GM23338 (cell line): ENCODE measurements at regions not wholly inside any gene's neighbourhood (a gene's known extent, or its start where the extent isn't known, plus 50 kb on each side); places are given as distances from the start of the nearest gene placed in this dataset.

Source experiments
- ATAC-seq: fragments of 200-7000 bp; cut with Tn5 transposase; 3 replicates; pipeline ENCODE4 v1.9.1; 2020
- DNase-seq: peaks from one replicate; pipeline ENCODE4 v3.0.0-alpha.2; 2015; ENCODE audit warnings: low spot score
- H2AFZ ChIP-seq: fragments of 200-600 bp; sonication (generic); 2 replicates; pipeline ENCODE4 v1.8.0; 2016; ENCODE audit warnings: antibody characterized with exemption, mild to moderate bottlenecking, moderate library complexity
- H3F3A ChIP-seq: fragments of 200-600 bp; sonication (generic); replicated peaks from 2 replicates; pipeline ENCODE4 v1.8.0; 2017; ENCODE audit warnings: antibody characterized with exemption, mixed run types, low read depth
- H3K27ac ChIP-seq: fragments of 200-600 bp; sonication (generic); 2 replicates; pipeline ENCODE4 v1.6.1; 2016; ENCODE audit warnings: low read depth
- H3K27me3 ChIP-seq: fragments of 200-600 bp; sonication (generic); 2 replicates; pipeline ENCODE4 v1.8.0; 2016; ENCODE audit warnings: mild to moderate bottlenecking, mixed run types, moderate library complexity; ENCODE audit not compliant: insufficient read depth
- H3K36me3 ChIP-seq: fragments of 200-600 bp; sonication (generic); 2 replicates; pipeline ENCODE4 v1.8.0; 2016; ENCODE audit warnings: mild to moderate bottlenecking; ENCODE audit not compliant: insufficient read depth
- H3K4me1 ChIP-seq: fragments of 200-600 bp; sonication (generic); 2 replicates; pipeline ENCODE4 v1.8.0; 2016; ENCODE audit warnings: mild to moderate bottlenecking, moderate library complexity; ENCODE audit not compliant: insufficient read depth
- H3K4me2 ChIP-seq: fragments of 200-600 bp; sonication (generic); 2 replicates; pipeline ENCODE4 v1.7.1; 2017; ENCODE audit warnings: mixed run types
- H3K4me3 ChIP-seq: fragments of 200-600 bp; sonication (generic); 2 replicates; pipeline ENCODE4 v1.6.1; 2016; ENCODE audit warnings: mixed run types
- H3K79me2 ChIP-seq: fragments of 200-600 bp; sonication (generic); replicated peaks from 2 replicates; pipeline ENCODE4 v1.8.0; 2017; ENCODE audit warnings: mild to moderate bottlenecking; ENCODE audit not compliant: insufficient read depth
- H3K9me2 ChIP-seq: fragments of 200-600 bp; sonication (generic); 2 replicates; pipeline ENCODE4 v1.8.0; 2017; ENCODE audit not compliant: insufficient read depth
- H4K20me1 ChIP-seq: fragments of 200-600 bp; sonication (generic); replicated peaks from 2 replicates; pipeline ENCODE4 v1.8.0; 2017; ENCODE audit warnings: mild to moderate bottlenecking; ENCODE audit not compliant: insufficient read depth
- H3K27ac Mint-ChIP-seq: 2 replicates; pipeline ENCODE4 v1.8.0; 2020; ENCODE audit warnings: inconsistent platforms, mild to moderate bottlenecking, moderate library complexity, mixed read lengths
- H3K27me3 Mint-ChIP-seq: 3 replicates; pipeline ENCODE4 v1.8.0; 2022; ENCODE audit warnings: low read depth, mild to moderate bottlenecking, moderate library complexity, mixed read lengths, inconsistent platforms; ENCODE audit not compliant: insufficient read depth, poor library complexity
- H3K36me3 Mint-ChIP-seq: 3 replicates; pipeline ENCODE4 v1.8.0; 2021; ENCODE audit warnings: low read depth, mild to moderate bottlenecking, inconsistent platforms, moderate library complexity, mixed read lengths
- H3K4me1 Mint-ChIP-seq: 3 replicates; pipeline ENCODE4 v1.8.0; 2020; ENCODE audit warnings: mild to moderate bottlenecking, inconsistent platforms, mixed read lengths
- H3K4me3 Mint-ChIP-seq: 3 replicates; pipeline ENCODE4 v1.8.0; 2021; ENCODE audit warnings: moderate library complexity, mild to moderate bottlenecking, inconsistent platforms, mixed read lengths
- H3K9me3 Mint-ChIP-seq: 3 replicates; pipeline ENCODE4 v1.8.0; 2020; ENCODE audit warnings: moderate library complexity, mild to moderate bottlenecking, inconsistent platforms, mixed read lengths
- CREB1 ChIP-seq: fragments of 250-450 bp; sonication (Bioruptor Pico); IDR thresholded peaks from 2 replicates; pipeline ENCODE4 v1.5.0; 2020; ENCODE audit warnings: low read depth, mild to moderate bottlenecking, moderate library complexity
- EZH2 ChIP-seq: fragments of 200-600 bp; sonication (generic); IDR thresholded peaks from one replicate; pipeline ENCODE4 v1.8.0; 2017; ENCODE audit warnings: antibody characterized with exemption, mild to moderate bottlenecking, low read depth; ENCODE audit not compliant: unreplicated experiment
- EZH2phosphoT487 ChIP-seq: fragments of 200-600 bp; sonication (generic); IDR thresholded peaks from one replicate; pipeline ENCODE4 v1.8.1; 2018; ENCODE audit warnings: antibody characterized with exemption; ENCODE audit not compliant: unreplicated experiment
- JUNB ChIP-seq: IDR thresholded peaks from one replicate; pipeline ENCODE4 v1.6.1; 2016; ENCODE audit warnings: antibody characterized with exemption; ENCODE audit not compliant: unreplicated experiment
- NANOG ChIP-seq: IDR thresholded peaks from 2 replicates; pipeline ENCODE4 v1.6.1; 2016; ENCODE audit warnings: antibody characterized with exemption, borderline replicate concordance
- POLR2AphosphoS5 ChIP-seq: IDR thresholded peaks from 2 replicates; pipeline ENCODE4 v1.6.1; 2016; ENCODE audit warnings: antibody characterized with exemption, low read depth
- STAT1 ChIP-seq: IDR thresholded peaks from one replicate; pipeline ENCODE4 v1.6.1; 2016; ENCODE audit warnings: antibody characterized with exemption; ENCODE audit not compliant: unreplicated experiment
- ZNF114 ChIP-seq: fragments of 250-450 bp; sonication (Bioruptor Pico); IDR thresholded peaks from 2 replicates; pipeline ENCODE4 v1.5.0; 2020; ENCODE audit warnings: mild to moderate bottlenecking, moderate library complexity
- ZNF331 ChIP-seq: fragments of 250-450 bp; sonication (Bioruptor Pico); IDR thresholded peaks from 2 replicates; pipeline ENCODE4 v1.5.0; 2020; ENCODE audit warnings: low read depth, mild to moderate bottlenecking, moderate library complexity
- TF ChIP-seq, protein P1 (sequence below), 2 experiments: fragments of 200-600 bp in 1 of 2; sonication (generic) in 1 of 2; conservative IDR thresholded peaks; 2 replicates each; pipeline versions ENCODE4 v1.5.1 to v1.6.1; 2016 to 2017; ENCODE audit warnings: antibody characterized with exemption in 2 of 2, low read depth in 2 of 2, mild to moderate bottlenecking in 2 of 2, moderate library complexity in 1 of 2
- TF ChIP-seq, protein P2 (sequence below): fragments of 250-450 bp; sonication (Bioruptor Pico); IDR thresholded peaks from 2 replicates; pipeline ENCODE4 v1.5.0; 2020; ENCODE audit warnings: mild to moderate bottlenecking, moderate library complexity
- TF ChIP-seq, protein P3 (sequence below): IDR thresholded peaks from 2 replicates; pipeline ENCODE4 v1.6.1; 2016; ENCODE audit warnings: antibody characterized with exemption
- TF ChIP-seq, protein P4 (sequence below): IDR thresholded peaks from one replicate; pipeline ENCODE4 v1.6.1; 2018; ENCODE audit warnings: antibody characterized with exemption; ENCODE audit not compliant: unreplicated experiment

DNA sequence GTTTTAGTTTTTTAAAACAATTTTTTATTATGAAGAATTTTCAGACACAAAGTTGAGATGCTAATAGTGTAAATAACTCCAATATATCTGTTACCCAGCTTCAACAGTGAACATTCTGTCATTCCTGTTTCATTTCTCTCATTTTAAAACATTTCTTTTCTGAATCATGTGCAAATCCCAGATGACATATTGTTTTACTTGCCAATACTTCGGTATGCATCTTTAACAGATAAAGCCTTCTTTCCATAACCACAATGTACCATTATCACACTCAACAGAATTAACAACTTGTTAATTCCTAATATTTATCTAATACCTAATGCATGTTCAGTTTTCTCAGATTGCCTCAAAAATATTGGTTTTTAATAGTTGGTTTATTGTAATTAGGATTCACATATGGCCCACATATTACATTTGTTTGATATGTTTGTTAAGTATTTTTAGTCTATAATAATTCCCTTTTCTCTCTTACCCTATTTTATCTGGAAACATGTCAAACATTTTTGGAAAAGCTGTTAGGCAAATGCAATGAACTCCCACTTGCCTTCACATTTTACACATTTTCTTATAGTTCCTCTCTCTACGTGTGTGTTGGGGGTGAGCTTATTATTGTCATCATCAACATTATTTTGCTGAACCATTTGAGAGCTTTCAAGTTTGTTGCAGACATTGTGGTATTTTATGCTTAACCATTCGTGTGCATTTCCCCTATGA lies 58.7 kb upstream of the ANKRD55 start:
- no peaks in the 10 kb centered on the region for H3K79me2 ChIP-seq
- peaks cover 8% of the 10 kb centered on the region; the same call in 2 of the 3 replicates for H3K36me3 Mint-ChIP-seq
- DNase-seq (no peak), ATAC-seq (no peak)
- H4K20me1 ChIP-seq: no peaks in the 10 kb centered on the region
- H3K27me3 ChIP-seq: no peaks in the 10 kb centered on the region
- peaks cover 13% of the 10 kb centered on the region; the same call in 1 of the 2 replicates for H3K9me2 ChIP-seq
- no peak overlapping the region for H3K27ac ChIP-seq
- no peak overlapping the region for H3K27ac Mint-ChIP-seq
- peaks cover 13% of the 10 kb centered on the region for H3K9me3 Mint-ChIP-seq
- H3K4me3 ChIP-seq: no peak overlapping the region
- no peak overlapping the region for H2AFZ ChIP-seq
- H3K4me1 Mint-ChIP-seq: peaks cover 6% of the 10 kb centered on the region; the same call in 2 of the 3 replicates
- H3K4me2 ChIP-seq: no peak overlapping the region
- no peak overlapping the region for H3K4me3 Mint-ChIP-seq
- H3F3A ChIP-seq: no peaks in the 10 kb centered on the region
- TF ChIP-seq EZH2phosphoT487 (no peak), CREB1 (CRISPR knock-in tag) (no peak), POLR2AphosphoS5 (no peak), EZH2 (no peak), ZNF331 (CRISPR knock-in tag) (no peak), ZNF114 (CRISPR knock-in tag) (no peak), JUNB (no peak), STAT1 (no peak), NANOG (no peak)
- TF ChIP-seq, protein P1, sequence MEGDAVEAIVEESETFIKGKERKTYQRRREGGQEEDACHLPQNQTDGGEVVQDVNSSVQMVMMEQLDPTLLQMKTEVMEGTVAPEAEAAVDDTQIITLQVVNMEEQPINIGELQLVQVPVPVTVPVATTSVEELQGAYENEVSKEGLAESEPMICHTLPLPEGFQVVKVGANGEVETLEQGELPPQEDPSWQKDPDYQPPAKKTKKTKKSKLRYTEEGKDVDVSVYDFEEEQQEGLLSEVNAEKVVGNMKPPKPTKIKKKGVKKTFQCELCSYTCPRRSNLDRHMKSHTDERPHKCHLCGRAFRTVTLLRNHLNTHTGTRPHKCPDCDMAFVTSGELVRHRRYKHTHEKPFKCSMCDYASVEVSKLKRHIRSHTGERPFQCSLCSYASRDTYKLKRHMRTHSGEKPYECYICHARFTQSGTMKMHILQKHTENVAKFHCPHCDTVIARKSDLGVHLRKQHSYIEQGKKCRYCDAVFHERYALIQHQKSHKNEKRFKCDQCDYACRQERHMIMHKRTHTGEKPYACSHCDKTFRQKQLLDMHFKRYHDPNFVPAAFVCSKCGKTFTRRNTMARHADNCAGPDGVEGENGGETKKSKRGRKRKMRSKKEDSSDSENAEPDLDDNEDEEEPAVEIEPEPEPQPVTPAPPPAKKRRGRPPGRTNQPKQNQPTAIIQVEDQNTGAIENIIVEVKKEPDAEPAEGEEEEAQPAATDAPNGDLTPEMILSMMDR (conservative IDR thresholded peaks at IDR 0.05; ENCODE audit: low read depth in 2 of 2): no peak
- TF ChIP-seq, protein P2, sequence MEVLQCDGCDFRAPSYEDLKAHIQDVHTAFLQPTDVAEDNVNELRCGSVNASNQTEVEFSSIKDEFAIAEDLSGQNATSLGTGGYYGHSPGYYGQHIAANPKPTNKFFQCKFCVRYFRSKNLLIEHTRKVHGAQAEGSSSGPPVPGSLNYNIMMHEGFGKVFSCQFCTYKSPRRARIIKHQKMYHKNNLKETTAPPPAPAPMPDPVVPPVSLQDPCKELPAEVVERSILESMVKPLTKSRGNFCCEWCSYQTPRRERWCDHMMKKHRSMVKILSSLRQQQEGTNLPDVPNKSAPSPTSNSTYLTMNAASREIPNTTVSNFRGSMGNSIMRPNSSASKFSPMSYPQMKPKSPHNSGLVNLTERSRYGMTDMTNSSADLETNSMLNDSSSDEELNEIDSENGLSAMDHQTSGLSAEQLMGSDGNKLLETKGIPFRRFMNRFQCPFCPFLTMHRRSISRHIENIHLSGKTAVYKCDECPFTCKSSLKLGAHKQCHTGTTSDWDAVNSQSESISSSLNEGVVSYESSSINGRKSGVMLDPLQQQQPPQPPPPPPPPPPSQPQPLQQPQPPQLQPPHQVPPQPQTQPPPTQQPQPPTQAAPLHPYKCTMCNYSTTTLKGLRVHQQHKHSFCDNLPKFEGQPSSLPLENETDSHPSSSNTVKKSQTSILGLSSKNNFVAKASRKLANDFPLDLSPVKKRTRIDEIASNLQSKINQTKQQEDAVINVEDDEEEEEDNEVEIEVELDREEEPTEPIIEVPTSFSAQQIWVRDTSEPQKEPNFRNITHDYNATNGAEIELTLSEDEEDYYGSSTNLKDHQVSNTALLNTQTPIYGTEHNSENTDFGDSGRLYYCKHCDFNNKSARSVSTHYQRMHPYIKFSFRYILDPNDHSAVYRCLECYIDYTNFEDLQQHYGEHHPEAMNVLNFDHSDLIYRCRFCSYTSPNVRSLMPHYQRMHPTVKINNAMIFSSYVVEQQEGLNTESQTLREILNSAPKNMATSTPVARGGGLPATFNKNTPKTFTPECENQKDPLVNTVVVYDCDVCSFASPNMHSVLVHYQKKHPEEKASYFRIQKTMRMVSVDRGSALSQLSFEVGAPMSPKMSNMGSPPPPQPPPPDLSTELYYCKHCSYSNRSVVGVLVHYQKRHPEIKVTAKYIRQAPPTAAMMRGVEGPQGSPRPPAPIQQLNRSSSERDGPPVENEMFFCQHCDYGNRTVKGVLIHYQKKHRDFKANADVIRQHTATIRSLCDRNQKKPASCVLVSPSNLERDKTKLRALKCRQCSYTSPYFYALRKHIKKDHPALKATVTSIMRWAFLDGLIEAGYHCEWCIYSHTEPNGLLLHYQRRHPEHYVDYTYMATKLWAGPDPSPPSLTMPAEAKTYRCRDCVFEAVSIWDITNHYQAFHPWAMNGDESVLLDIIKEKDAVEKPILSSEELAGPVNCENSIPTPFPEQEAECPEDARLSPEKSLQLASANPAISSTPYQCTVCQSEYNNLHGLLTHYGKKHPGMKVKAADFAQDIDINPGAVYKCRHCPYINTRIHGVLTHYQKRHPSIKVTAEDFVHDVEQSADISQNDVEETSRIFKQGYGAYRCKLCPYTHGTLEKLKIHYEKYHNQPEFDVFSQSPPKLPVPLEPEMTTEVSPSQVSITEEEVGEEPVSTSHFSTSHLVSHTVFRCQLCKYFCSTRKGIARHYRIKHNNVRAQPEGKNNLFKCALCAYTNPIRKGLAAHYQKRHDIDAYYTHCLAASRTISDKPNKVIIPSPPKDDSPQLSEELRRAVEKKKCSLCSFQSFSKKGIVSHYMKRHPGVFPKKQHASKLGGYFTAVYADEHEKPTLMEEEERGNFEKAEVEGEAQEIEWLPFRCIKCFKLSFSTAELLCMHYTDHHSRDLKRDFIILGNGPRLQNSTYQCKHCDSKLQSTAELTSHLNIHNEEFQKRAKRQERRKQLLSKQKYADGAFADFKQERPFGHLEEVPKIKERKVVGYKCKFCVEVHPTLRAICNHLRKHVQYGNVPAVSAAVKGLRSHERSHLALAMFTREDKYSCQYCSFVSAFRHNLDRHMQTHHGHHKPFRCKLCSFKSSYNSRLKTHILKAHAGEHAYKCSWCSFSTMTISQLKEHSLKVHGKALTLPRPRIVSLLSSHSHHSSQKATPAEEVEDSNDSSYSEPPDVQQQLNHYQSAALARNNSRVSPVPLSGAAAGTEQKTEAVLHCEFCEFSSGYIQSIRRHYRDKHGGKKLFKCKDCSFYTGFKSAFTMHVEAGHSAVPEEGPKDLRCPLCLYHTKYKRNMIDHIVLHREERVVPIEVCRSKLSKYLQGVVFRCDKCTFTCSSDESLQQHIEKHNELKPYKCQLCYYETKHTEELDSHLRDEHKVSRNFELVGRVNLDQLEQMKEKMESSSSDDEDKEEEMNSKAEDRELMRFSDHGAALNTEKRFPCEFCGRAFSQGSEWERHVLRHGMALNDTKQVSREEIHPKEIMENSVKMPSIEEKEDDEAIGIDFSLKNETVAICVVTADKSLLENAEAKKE (CRISPR knock-in tag): no peak
- TF ChIP-seq, protein P3, sequence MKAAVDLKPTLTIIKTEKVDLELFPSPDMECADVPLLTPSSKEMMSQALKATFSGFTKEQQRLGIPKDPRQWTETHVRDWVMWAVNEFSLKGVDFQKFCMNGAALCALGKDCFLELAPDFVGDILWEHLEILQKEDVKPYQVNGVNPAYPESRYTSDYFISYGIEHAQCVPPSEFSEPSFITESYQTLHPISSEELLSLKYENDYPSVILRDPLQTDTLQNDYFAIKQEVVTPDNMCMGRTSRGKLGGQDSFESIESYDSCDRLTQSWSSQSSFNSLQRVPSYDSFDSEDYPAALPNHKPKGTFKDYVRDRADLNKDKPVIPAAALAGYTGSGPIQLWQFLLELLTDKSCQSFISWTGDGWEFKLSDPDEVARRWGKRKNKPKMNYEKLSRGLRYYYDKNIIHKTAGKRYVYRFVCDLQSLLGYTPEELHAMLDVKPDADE: no peak
- TF ChIP-seq, protein P4, sequence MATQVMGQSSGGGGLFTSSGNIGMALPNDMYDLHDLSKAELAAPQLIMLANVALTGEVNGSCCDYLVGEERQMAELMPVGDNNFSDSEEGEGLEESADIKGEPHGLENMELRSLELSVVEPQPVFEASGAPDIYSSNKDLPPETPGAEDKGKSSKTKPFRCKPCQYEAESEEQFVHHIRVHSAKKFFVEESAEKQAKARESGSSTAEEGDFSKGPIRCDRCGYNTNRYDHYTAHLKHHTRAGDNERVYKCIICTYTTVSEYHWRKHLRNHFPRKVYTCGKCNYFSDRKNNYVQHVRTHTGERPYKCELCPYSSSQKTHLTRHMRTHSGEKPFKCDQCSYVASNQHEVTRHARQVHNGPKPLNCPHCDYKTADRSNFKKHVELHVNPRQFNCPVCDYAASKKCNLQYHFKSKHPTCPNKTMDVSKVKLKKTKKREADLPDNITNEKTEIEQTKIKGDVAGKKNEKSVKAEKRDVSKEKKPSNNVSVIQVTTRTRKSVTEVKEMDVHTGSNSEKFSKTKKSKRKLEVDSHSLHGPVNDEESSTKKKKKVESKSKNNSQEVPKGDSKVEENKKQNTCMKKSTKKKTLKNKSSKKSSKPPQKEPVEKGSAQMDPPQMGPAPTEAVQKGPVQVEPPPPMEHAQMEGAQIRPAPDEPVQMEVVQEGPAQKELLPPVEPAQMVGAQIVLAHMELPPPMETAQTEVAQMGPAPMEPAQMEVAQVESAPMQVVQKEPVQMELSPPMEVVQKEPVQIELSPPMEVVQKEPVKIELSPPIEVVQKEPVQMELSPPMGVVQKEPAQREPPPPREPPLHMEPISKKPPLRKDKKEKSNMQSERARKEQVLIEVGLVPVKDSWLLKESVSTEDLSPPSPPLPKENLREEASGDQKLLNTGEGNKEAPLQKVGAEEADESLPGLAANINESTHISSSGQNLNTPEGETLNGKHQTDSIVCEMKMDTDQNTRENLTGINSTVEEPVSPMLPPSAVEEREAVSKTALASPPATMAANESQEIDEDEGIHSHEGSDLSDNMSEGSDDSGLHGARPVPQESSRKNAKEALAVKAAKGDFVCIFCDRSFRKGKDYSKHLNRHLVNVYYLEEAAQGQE: no peak
- no peaks in the 10 kb centered on the region for H3K4me1 ChIP-seq
- no peaks in the 10 kb centered on the region for H3K27me3 Mint-ChIP-seq
- H3K36me3 ChIP-seq: no peaks in the 10 kb centered on the region
